ENCODE measurements at regions not wholly inside any gene's neighbourhood (a gene's known extent, or its start where the extent isn't known, plus 50 kb on each side); places are given as distances from the start of the nearest gene placed in this dataset.
"Not testable (repeated sequence)": the region's sequence is repeated elsewhere in the genome, so short reads cannot be mapped to it uniquely, and the experiment has no call there.

GRCh38 chr2:90226465-90227072 is 1535.1 kb downstream of the RPIA start:
- not testable (repeated sequence) for H3K27ac Mint-ChIP-seq; H3K36me3 Mint-ChIP-seq; DNase-seq (ENCODE audit: extremely low spot score, unreplicated experiment); H3K27me3 Mint-ChIP-seq; H3K9me3 Mint-ChIP-seq; H3K4me1 Mint-ChIP-seq (ENCODE audit: unreplicated experiment); H3K4me3 Mint-ChIP-seq
- TF ChIP-seq, protein P1, sequence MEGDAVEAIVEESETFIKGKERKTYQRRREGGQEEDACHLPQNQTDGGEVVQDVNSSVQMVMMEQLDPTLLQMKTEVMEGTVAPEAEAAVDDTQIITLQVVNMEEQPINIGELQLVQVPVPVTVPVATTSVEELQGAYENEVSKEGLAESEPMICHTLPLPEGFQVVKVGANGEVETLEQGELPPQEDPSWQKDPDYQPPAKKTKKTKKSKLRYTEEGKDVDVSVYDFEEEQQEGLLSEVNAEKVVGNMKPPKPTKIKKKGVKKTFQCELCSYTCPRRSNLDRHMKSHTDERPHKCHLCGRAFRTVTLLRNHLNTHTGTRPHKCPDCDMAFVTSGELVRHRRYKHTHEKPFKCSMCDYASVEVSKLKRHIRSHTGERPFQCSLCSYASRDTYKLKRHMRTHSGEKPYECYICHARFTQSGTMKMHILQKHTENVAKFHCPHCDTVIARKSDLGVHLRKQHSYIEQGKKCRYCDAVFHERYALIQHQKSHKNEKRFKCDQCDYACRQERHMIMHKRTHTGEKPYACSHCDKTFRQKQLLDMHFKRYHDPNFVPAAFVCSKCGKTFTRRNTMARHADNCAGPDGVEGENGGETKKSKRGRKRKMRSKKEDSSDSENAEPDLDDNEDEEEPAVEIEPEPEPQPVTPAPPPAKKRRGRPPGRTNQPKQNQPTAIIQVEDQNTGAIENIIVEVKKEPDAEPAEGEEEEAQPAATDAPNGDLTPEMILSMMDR (conservative IDR thresholded peaks at IDR 0.05) = peak; percentile 31

- H3K36me3 Mint-ChIP-seq; H3K4me3 Mint-ChIP-seq; DNase-seq (ENCODE audit: extremely low spot score, unreplicated experiment); H3K27ac Mint-ChIP-seq; H3K9me3 Mint-ChIP-seq; H3K4me1 Mint-ChIP-seq (ENCODE audit: unreplicated experiment); H3K27me3 Mint-ChIP-seq: not testable (repeated sequence)
These were observed 1539.7 kb downstream of the RPIA start for GRCh38 chr2:90231199-90231598.

DNA sequence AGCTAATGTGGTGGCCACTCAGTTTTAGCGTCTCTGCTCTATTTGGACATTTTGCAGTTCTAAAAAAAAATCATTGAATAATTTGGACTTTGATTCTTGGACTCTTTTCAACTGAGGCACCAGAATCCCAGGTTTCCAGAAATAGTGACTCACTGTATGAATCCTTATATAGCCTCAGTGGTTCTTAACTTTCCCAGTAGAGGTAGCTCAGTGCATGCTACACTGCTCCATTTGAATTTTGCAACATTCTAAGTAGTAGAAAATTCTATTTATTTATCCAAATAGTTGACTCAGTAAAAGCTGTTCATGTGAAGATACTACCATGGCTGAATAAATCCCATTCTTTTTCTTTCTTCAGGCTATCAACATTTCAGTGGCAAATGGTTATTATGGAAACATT is 1544.0 kb downstream of the RPIA start:
- not testable (repeated sequence) for H3K9me3 Mint-ChIP-seq; H3K4me3 Mint-ChIP-seq; H3K4me1 Mint-ChIP-seq (ENCODE audit: unreplicated experiment)

GRCh38 chr2:90237923-90238361 is 1546.5 kb downstream of the RPIA start:
- H3K9me3 Mint-ChIP-seq; H3K4me1 Mint-ChIP-seq (ENCODE audit: unreplicated experiment); H3K27me3 Mint-ChIP-seq; H3K36me3 Mint-ChIP-seq; H3K27ac Mint-ChIP-seq; H3K4me3 Mint-ChIP-seq: not testable (repeated sequence)
- DNase-seq (ENCODE audit: extremely low spot score, unreplicated experiment) = peak; percentile 80
- TF ChIP-seq, protein P1 (conservative IDR thresholded peaks at IDR 0.05) = peak; percentile 56

More for the DNA sequence above, 1544.0 kb downstream of the RPIA start:
- DNase-seq (ENCODE audit: extremely low spot score, unreplicated experiment); H3K36me3 Mint-ChIP-seq; H3K27ac Mint-ChIP-seq; H3K27me3 Mint-ChIP-seq: not testable (repeated sequence)

GRCh38 chr2:90238505-90239230 is 1547.2 kb downstream of the RPIA start:
- not testable (repeated sequence) for DNase-seq (ENCODE audit: extremely low spot score, unreplicated experiment); H3K4me3 Mint-ChIP-seq; H3K4me1 Mint-ChIP-seq (ENCODE audit: unreplicated experiment); H3K36me3 Mint-ChIP-seq; H3K9me3 Mint-ChIP-seq; H3K27me3 Mint-ChIP-seq; H3K27ac Mint-ChIP-seq

DNA sequence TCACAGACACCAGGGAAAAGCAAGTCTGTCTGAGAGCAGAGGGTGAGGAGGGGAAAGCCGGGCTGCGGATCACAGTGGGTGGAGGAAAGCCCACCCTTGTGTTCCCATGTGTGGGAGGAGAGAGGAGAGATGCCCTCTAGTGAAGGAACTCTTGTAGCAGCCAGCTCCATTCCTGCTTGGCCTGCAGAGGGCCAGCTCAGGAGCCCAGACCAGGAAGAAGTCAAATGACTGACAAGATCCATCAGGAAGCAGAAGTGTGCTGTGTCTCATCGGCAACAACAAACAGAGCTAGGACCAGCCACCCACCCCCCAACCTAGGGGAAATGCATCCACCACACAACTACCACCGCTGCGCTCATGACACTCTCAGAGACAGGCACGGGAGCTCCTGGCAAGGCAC is 1548.3 kb downstream of the RPIA start:
- DNase-seq (ENCODE audit: extremely low spot score, unreplicated experiment); H3K36me3 Mint-ChIP-seq; H3K27me3 Mint-ChIP-seq; H3K4me1 Mint-ChIP-seq (ENCODE audit: unreplicated experiment); H3K4me3 Mint-ChIP-seq; H3K27ac Mint-ChIP-seq; H3K9me3 Mint-ChIP-seq: not testable (repeated sequence)

GRCh38 chr2:90244902-90245765 is 1553.7 kb downstream of the RPIA start:
- not testable (repeated sequence) for H3K4me1 Mint-ChIP-seq (ENCODE audit: unreplicated experiment); H3K27ac Mint-ChIP-seq; H3K36me3 Mint-ChIP-seq; H3K27me3 Mint-ChIP-seq; DNase-seq (ENCODE audit: extremely low spot score, unreplicated experiment); H3K9me3 Mint-ChIP-seq
- peak overlapping the region; percentile 82 for H3K4me3 Mint-ChIP-seq

DNA sequence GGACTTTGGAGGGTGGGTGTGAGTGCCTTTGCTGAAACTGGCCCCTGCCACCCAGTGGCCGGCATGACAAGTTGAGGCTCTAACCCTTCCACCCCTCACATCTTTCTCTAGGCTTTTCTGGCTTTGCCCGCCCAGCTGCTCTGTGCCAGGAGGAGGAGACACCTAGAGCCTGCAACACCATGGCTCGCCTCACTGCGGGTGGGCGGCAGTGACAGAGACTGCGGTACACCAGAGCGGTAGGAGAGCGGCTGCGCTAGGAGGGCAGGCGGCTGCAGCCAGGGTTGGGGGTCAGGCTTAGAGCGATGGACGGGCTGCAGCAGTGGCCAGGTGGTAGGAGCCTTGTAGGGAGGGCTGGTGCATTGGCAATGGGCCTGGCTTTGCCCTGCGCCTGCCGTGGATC is 1556.9 kb downstream of the RPIA start:
- not testable (repeated sequence) for H3K27ac Mint-ChIP-seq; H3K27me3 Mint-ChIP-seq; DNase-seq (ENCODE audit: extremely low spot score, unreplicated experiment); H3K9me3 Mint-ChIP-seq; H3K36me3 Mint-ChIP-seq; H3K4me1 Mint-ChIP-seq (ENCODE audit: unreplicated experiment); H3K4me3 Mint-ChIP-seq

DNA sequence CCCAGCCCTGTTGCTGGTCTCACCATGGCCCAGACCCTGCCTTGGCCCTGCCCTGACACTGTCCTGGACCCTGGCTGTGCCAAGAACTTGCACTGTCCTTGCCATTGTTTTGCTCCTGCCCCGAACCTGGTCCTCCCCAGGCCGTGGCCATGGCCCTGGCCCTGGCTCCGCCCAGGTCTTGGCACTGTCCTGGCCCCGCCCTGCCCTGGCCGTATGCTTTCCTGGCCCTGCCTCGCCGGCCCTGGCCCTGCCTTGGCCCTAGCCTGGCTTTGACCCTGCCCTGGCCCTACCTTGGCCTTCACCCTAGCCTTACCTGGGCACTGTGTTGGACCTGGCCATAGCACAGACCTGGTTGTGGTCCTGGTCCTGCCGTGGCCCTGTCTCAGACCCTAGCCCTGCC is 1558.9 kb downstream of the RPIA start:
- not testable (repeated sequence) for H3K4me1 Mint-ChIP-seq (ENCODE audit: unreplicated experiment); H3K36me3 Mint-ChIP-seq; H3K4me3 Mint-ChIP-seq

GRCh38 chr2:90251576-90251975 is 1560.1 kb downstream of the RPIA start:
- not testable (repeated sequence) for H3K27ac Mint-ChIP-seq; DNase-seq (ENCODE audit: extremely low spot score, unreplicated experiment); H3K36me3 Mint-ChIP-seq; H3K4me3 Mint-ChIP-seq; H3K27me3 Mint-ChIP-seq; H3K4me1 Mint-ChIP-seq (ENCODE audit: unreplicated experiment); H3K9me3 Mint-ChIP-seq

More for the DNA sequence above, 1558.9 kb downstream of the RPIA start:
- DNase-seq (ENCODE audit: extremely low spot score, unreplicated experiment); H3K9me3 Mint-ChIP-seq; H3K27me3 Mint-ChIP-seq; H3K27ac Mint-ChIP-seq: not testable (repeated sequence)

DNA sequence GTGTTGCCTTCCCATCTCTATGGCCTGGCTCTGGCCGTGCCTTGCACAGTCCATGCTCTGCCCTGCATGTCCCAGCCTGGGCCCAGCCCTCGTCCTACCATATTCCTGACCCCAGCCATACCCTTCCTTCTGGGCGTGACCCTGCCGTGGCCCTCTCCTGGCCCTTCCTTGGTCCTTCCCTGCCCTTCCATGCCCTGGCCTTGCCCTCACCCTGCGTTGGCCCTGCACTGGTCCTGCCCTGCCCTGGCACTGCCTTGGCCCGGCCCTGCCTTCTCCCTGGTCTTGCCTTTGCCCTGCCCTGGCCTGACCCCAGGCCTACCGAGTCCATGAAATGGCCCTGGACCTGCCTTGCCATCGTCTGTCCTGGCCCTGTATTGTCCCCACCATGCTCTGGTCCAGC is 1561.8 kb downstream of the RPIA start:
- not testable (repeated sequence) for H3K27ac Mint-ChIP-seq; H3K27me3 Mint-ChIP-seq; DNase-seq (ENCODE audit: extremely low spot score, unreplicated experiment); H3K36me3 Mint-ChIP-seq; H3K9me3 Mint-ChIP-seq; H3K4me1 Mint-ChIP-seq (ENCODE audit: unreplicated experiment); H3K4me3 Mint-ChIP-seq

- not testable (repeated sequence) for H3K27ac Mint-ChIP-seq; H3K36me3 Mint-ChIP-seq; H3K4me3 Mint-ChIP-seq; H3K9me3 Mint-ChIP-seq; H3K27me3 Mint-ChIP-seq; DNase-seq (ENCODE audit: extremely low spot score, unreplicated experiment); H3K4me1 Mint-ChIP-seq (ENCODE audit: unreplicated experiment)
These were observed 1575.4 kb downstream of the RPIA start for GRCh38 chr2:90266888-90267287.

Measured in type B pancreatic cell (in vitro differentiated cells).